ENCODE measurements at regions not wholly inside any gene's neighbourhood (a gene's known extent, or its start where the extent isn't known, plus 50 kb on each side); places are given as distances from the start of the nearest gene placed in this dataset.

- no peak overlapping the region for H3K4me2 ChIP-seq
- TF ChIP-seq RNF2 (IDR thresholded peaks at IDR 0.05; ENCODE audit: borderline replicate concordance, low read depth), result no peak
- TF ChIP-seq HOXB5 (CRISPR knock-in tag; IDR thresholded peaks at IDR 0.05), result no peak
- TF ChIP-seq RFX5 (IDR thresholded peaks at IDR 0.05), result no peak
- no peak for TF ChIP-seq MAZ (IDR thresholded peaks at IDR 0.05; ENCODE audit: borderline replicate concordance, low read depth, low read length)
- no peak for TF ChIP-seq HDAC2 (IDR thresholded peaks at IDR 0.05)
- TF ChIP-seq CBX2 (IDR thresholded peaks at IDR 0.05; ENCODE audit: borderline replicate concordance, low read depth), result no peak
- no peak for TF ChIP-seq CEBPB (IDR thresholded peaks at IDR 0.05)
- TF ChIP-seq RAD21 (conservative IDR thresholded peaks at IDR 0.05 in 1 of 2, IDR thresholded peaks at IDR 0.05 in 1 of 2), result no peak
- TF ChIP-seq HEYL (CRISPR knock-in tag; IDR thresholded peaks at IDR 0.05), result no peak
- no peak for TF ChIP-seq NPAS2 (CRISPR knock-in tag; IDR thresholded peaks at IDR 0.05; ENCODE audit: borderline replicate concordance)
- TF ChIP-seq HMGXB4 (CRISPR knock-in tag; IDR thresholded peaks at IDR 0.05; ENCODE audit: borderline replicate concordance), result no peak
- no peak for TF ChIP-seq ZNF302 (CRISPR knock-in tag; IDR thresholded peaks at IDR 0.05)
- TF ChIP-seq POLR2AphosphoS2 (conservative IDR thresholded peaks at IDR 0.05; ENCODE audit: low read length), result no peak
- FAIRE-seq (no peak), DNase-seq (ENCODE audit: low read depth in 1 of 2, low spot score in 1 of 2) (no peak), ATAC-seq (no peak)
- no peak overlapping the region for H3K27ac ChIP-seq
- ChIA-PET POLR2A (no interaction called here), CTCF (no interaction called here)
- WGBS (ENCODE audit: missing lambda C conversion rate), result 48% methylated on average over 18 of the region's 21 CpGs
- H3K4me3 ChIP-seq, result no peak overlapping the region
- no peaks in the 10 kb centered on the region for H3K9me3 ChIP-seq
- no peaks in the 10 kb centered on the region for H3K4me1 ChIP-seq
Observed at GRCh38 chr14:104441275-104442106, 138.1 kb upstream of the C14orf180 start.

- Histone ChIP-seq H3K9me3 (no peaks in the 10 kb centered on the region; the same call in 2 of the 3 replicates), H3K27ac (no peak overlapping the region), H3K4me3 (no peak overlapping the region), H3K4me2 (no peak overlapping the region), H3K4me1 (no peaks in the 10 kb centered on the region)
- no peak for DNase-seq (ENCODE audit: low read depth in 1 of 2, low spot score in 1 of 2)
- no peak for TF ChIP-seq KDM5A (IDR thresholded peaks at IDR 0.05)
- TF ChIP-seq, protein P1, sequence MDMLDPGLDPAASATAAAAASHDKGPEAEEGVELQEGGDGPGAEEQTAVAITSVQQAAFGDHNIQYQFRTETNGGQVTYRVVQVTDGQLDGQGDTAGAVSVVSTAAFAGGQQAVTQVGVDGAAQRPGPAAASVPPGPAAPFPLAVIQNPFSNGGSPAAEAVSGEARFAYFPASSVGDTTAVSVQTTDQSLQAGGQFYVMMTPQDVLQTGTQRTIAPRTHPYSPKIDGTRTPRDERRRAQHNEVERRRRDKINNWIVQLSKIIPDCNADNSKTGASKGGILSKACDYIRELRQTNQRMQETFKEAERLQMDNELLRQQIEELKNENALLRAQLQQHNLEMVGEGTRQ (IDR thresholded peaks at IDR 0.05), result no peak
- TF ChIP-seq HEYL (CRISPR knock-in tag; IDR thresholded peaks at IDR 0.05), result no peak
- TF ChIP-seq FOSB (CRISPR knock-in tag; IDR thresholded peaks at IDR 0.05), result no peak
- no peak for TF ChIP-seq CHD4 (IDR thresholded peaks at IDR 0.05; ENCODE audit: borderline replicate concordance)
- ChIA-PET CTCF (no interaction called here), POLR2A (no interaction called here)
- peak; percentile 5 to 9; a peak in 1 of 6 replicates for ATAC-seq
- FAIRE-seq, result no peak
- whole genome bisulfite sequencing (ENCODE audit: missing lambda C conversion rate), result 11% methylated on average over 5 of the region's 19 CpGs
Observed at GRCh38 chr14:104442107-104442551, 137.4 kb upstream of the C14orf180 start.

GRCh38 chr14:104442631-104443390 is 136.8 kb upstream of the C14orf180 start:
- Histone ChIP-seq H3K27ac (no peak overlapping the region), H3K4me2 (no peak overlapping the region), H3K4me1 (no peaks in the 10 kb centered on the region), H3K9me3 (peaks cover 3% of the 10 kb centered on the region), H3K4me3 (no peak overlapping the region)
- no peak for TF ChIP-seq EHF (CRISPR knock-in tag; IDR thresholded peaks at IDR 0.05)
- ChIA-PET POLR2A (no interaction called here), CTCF (no interaction called here)
- 55% methylated on average over 10 of the region's 14 CpGs for WGBS (ENCODE audit: missing lambda C conversion rate)
- ATAC-seq, result peak; percentile 4 to 32; a peak in 3 of 6 replicates
- no peak for FAIRE-seq
- no peak for DNase-seq (ENCODE audit: low read depth in 1 of 2, low spot score in 1 of 2)

Data from A549 (cell line).